HG03354 (cell line): ENCODE measurements at regions not wholly inside any gene's neighbourhood (a gene's known extent, or its start where the extent isn't known, plus 50 kb on each side); places are given as distances from the start of the nearest gene placed in this dataset.

Experiments
- ATAC-seq: cut with Tn5 transposase; IDR thresholded peaks from one replicate; pipeline ENCODE4 v1.9.1; 2021; ENCODE audit warnings: mild to moderate bottlenecking; ENCODE audit not compliant: unreplicated experiment, poor library complexity, severe bottlenecking

- no peak for ATAC-seq
Measured at GRCh38 chr10:44205067-44205466, 179.8 kb downstream of the CXCL12 start.

GRCh38 chr10:44203535-44203934 is 181.4 kb downstream of the CXCL12 start:
- no peak for ATAC-seq

- no peak for ATAC-seq
Measured at GRCh38 chr10:44202952-44203351, 181.9 kb downstream of the CXCL12 start.

GRCh38 chr10:44201656-44202055 is 183.2 kb downstream of the CXCL12 start:
- no peak for ATAC-seq

- ATAC-seq = no peak
Measured at GRCh38 chr10:44201011-44201410, 183.9 kb downstream of the CXCL12 start.

GRCh38 chr10:44199991-44200655 is 184.8 kb downstream of the CXCL12 start:
- ATAC-seq = no peak

GRCh38 chr10:44199267-44199666 is 185.6 kb downstream of the CXCL12 start:
- no peak for ATAC-seq

GRCh38 chr10:44198780-44199097 is 186.2 kb downstream of the CXCL12 start:
- no peak for ATAC-seq

GRCh38 chr10:44198096-44198779 is 186.7 kb downstream of the CXCL12 start:
- ATAC-seq = no peak

GRCh38 chr10:44197646-44198045 is 187.3 kb downstream of the CXCL12 start:
- ATAC-seq = no peak

GRCh38 chr10:44196336-44196735 is 188.6 kb downstream of the CXCL12 start:
- ATAC-seq = no peak

- ATAC-seq = no peak
Measured at GRCh38 chr10:44196008-44196320, 188.9 kb downstream of the CXCL12 start.

- ATAC-seq = no peak
Measured at GRCh38 chr10:44195112-44196007, 189.5 kb downstream of the CXCL12 start.

GRCh38 chr10:44194435-44194834 is 190.5 kb downstream of the CXCL12 start:
- ATAC-seq = no peak

GRCh38 chr10:44193567-44194220 is 191.2 kb downstream of the CXCL12 start:
- no peak for ATAC-seq

GRCh38 chr10:44193166-44193565 is 191.7 kb downstream of the CXCL12 start:
- no peak for ATAC-seq

- no peak for ATAC-seq
Measured at GRCh38 chr10:44192435-44192834, 192.5 kb downstream of the CXCL12 start.

GRCh38 chr10:44190541-44190940 is 194.4 kb downstream of the CXCL12 start:
- ATAC-seq = no peak

GRCh38 chr10:44186821-44187220 is 198.1 kb downstream of the CXCL12 start:
- no peak for ATAC-seq

GRCh38 chr10:44186150-44186549 is 198.7 kb downstream of the CXCL12 start:
- ATAC-seq = no peak
